WTC11 (cell line): ENCODE measurements at regions not wholly inside any gene's neighbourhood (a gene's known extent, or its start where the extent isn't known, plus 50 kb on each side); places are given as distances from the start of the nearest gene placed in this dataset.
A peak's percentile ranks its signal among the peaks of the same experiment; 100 is the strongest.

Source experiments
- ATAC-seq: fragments of 200-7000 bp; cut with Tn5 transposase; 2 replicates; pipeline ENCODE4 v1.10.0; 2021; ENCODE audit warnings: mild to moderate bottlenecking, moderate library complexity
- CTCF ChIA-PET: fragments of 300-600 bp; sonication (Branson Sonifier 250); formaldehyde crosslinking; loops from one replicate; lab custom pipeline; 2021; ENCODE audit warnings: antibody characterized with exemption; lab: Charles Lee
- POLR2A ChIA-PET: fragments of 350-600 bp; sonication (Branson Sonifier 250); formaldehyde crosslinking; loops from one replicate; lab custom pipeline; 2021; ENCODE audit warnings: antibody characterized with exemption; lab: Charles Lee
- DNase-seq: peaks from one replicate; pipeline ENCODE4 v3.0.0; 2021; ENCODE audit warnings: low spot score
- H3K27ac Mint-ChIP-seq: 2 replicates; pipeline ENCODE4 v1.8.0; 2021; ENCODE audit warnings: mixed read lengths
- H3K27me3 Mint-ChIP-seq: 2 replicates; pipeline ENCODE4 v1.8.0; 2021; ENCODE audit warnings: low read depth, mild to moderate bottlenecking, moderate library complexity, mixed read lengths
- H3K36me3 Mint-ChIP-seq: 2 replicates; pipeline ENCODE4 v1.8.0; 2021; ENCODE audit warnings: mixed read lengths
- H3K4me1 Mint-ChIP-seq: 2 replicates; pipeline ENCODE4 v1.8.0; 2022; ENCODE audit warnings: mixed read lengths
- H3K4me3 Mint-ChIP-seq: 2 replicates; pipeline ENCODE4 v1.8.0; 2021; ENCODE audit warnings: mild to moderate bottlenecking, moderate library complexity, mixed read lengths
- H3K9me3 Mint-ChIP-seq: 2 replicates; pipeline ENCODE4 v1.8.0; 2021; ENCODE audit warnings: mixed read lengths
- AFF4 ChIP-seq: sonication (generic); formaldehyde crosslinking; IDR thresholded peaks from 2 replicates; pipeline ENCODE4 v1.8.1; 2023; ENCODE audit warnings: mild to moderate bottlenecking, missing genetic modification reagents, borderline replicate concordance
- ESRRA ChIP-seq: sonication (generic); formaldehyde crosslinking; IDR thresholded peaks from 2 replicates; pipeline ENCODE4 v1.8.1; 2022; ENCODE audit warnings: mild to moderate bottlenecking, missing genetic modification reagents, borderline replicate concordance
- FOXJ3 ChIP-seq: sonication (generic); formaldehyde crosslinking; IDR thresholded peaks from 2 replicates; pipeline ENCODE4 v1.9.0; 2021; ENCODE audit warnings: missing genetic modification reagents, mild to moderate bottlenecking, borderline replicate concordance
- FOXK1 ChIP-seq: sonication (generic); formaldehyde crosslinking; IDR thresholded peaks from 2 replicates; pipeline ENCODE4 v1.8.0; 2022; ENCODE audit warnings: mild to moderate bottlenecking, moderate library complexity, missing genetic modification reagents
- FOXP4 ChIP-seq: sonication (generic); formaldehyde crosslinking; IDR thresholded peaks from 2 replicates; pipeline ENCODE4 v1.8.0; 2022; ENCODE audit warnings: mild to moderate bottlenecking, missing genetic modification reagents
- GABPB1 ChIP-seq: sonication (generic); formaldehyde crosslinking; IDR thresholded peaks from 2 replicates; pipeline ENCODE4 v1.8.1; 2023; ENCODE audit warnings: mild to moderate bottlenecking, missing genetic modification reagents
- HMGXB4 ChIP-seq: sonication (generic); formaldehyde crosslinking; IDR thresholded peaks from 2 replicates; pipeline ENCODE4 v1.8.1; 2023; ENCODE audit warnings: mild to moderate bottlenecking, moderate library complexity, missing genetic modification reagents
- MAX ChIP-seq: sonication (generic); formaldehyde crosslinking; IDR thresholded peaks from 2 replicates; pipeline ENCODE4 v1.8.0; 2022; ENCODE audit warnings: mild to moderate bottlenecking, missing genetic modification reagents
- NR1H2 ChIP-seq: sonication (generic); formaldehyde crosslinking; IDR thresholded peaks from 2 replicates; pipeline ENCODE4 v1.9.0; 2021; ENCODE audit warnings: mild to moderate bottlenecking, moderate library complexity, missing genetic modification reagents
- PRDM15 ChIP-seq: sonication (generic); formaldehyde crosslinking; IDR thresholded peaks from 2 replicates; pipeline ENCODE4 v1.8.0; 2022; ENCODE audit warnings: missing genetic modification reagents
- STAT6 ChIP-seq: sonication (generic); formaldehyde crosslinking; conservative IDR thresholded peaks from 2 replicates; pipeline ENCODE4 v1.8.1; 2023; ENCODE audit warnings: mild to moderate bottlenecking, low read depth, missing genetic modification reagents, moderate library complexity
- ZNF219 ChIP-seq: sonication (generic); formaldehyde crosslinking; IDR thresholded peaks from 2 replicates; pipeline ENCODE4 v1.8.0; 2023; ENCODE audit warnings: missing genetic modification reagents, mild to moderate bottlenecking, borderline replicate concordance
- ZNF263 ChIP-seq: sonication (generic); formaldehyde crosslinking; IDR thresholded peaks from 2 replicates; pipeline ENCODE4 v1.8.1; 2022; ENCODE audit warnings: low read depth, mild to moderate bottlenecking, moderate library complexity, missing genetic modification reagents
- ZNF416 ChIP-seq: fragments of 250-450 bp; sonication (Bioruptor Pico); IDR thresholded peaks from 2 replicates; pipeline ENCODE4 v1.9.0; 2021; ENCODE audit warnings: mild to moderate bottlenecking, inconsistent platforms

GRCh38 chr9:8033794-8034193, 234.2 kb upstream of the DMAC1 start:
- CTCF ChIA-PET = no interaction called here
- peaks cover 32% of the 10 kb centered on the region for H3K9me3 Mint-ChIP-seq
- DNase-seq (no peak), ATAC-seq (no peak; the same call in 1 of the 2 replicates)
- H3K4me3 Mint-ChIP-seq = no peak overlapping the region
- H3K4me1 Mint-ChIP-seq = peaks cover 8% of the 10 kb centered on the region; the same call in 1 of the 2 replicates
- POLR2A ChIA-PET = no interaction called here
- H3K36me3 Mint-ChIP-seq = peaks cover 28% of the 10 kb centered on the region
- peaks cover 2% of the 10 kb centered on the region; the same call in 1 of the 2 replicates for H3K27me3 Mint-ChIP-seq
- no peak overlapping the region for H3K27ac Mint-ChIP-seq
- TF ChIP-seq NR1H2 (CRISPR knock-in tag) (no peak), STAT6 (no peak)
- TF ChIP-seq, all 79 proteins: peak for 0

- Mint-ChIP-seq H3K36me3 (no peaks in the 10 kb centered on the region), H3K27ac (no peak overlapping the region), H3K9me3 (no peaks in the 10 kb centered on the region), H3K4me1 (peaks cover 19% of the 10 kb centered on the region), H3K27me3 (no peaks in the 10 kb centered on the region), H3K4me3 (no peak overlapping the region)
- ChIA-PET CTCF (no interaction called here), POLR2A (no interaction called here)
- TF ChIP-seq ZNF263 (CRISPR knock-in tag) = no peak
- no peak for DNase-seq
- no peak for ATAC-seq
These were observed 230.5 kb upstream of the DMAC1 start for GRCh38 chr9:8030095-8030494.

GRCh38 chr9:8027351-8027750, 227.8 kb upstream of the DMAC1 start:
- ChIA-PET CTCF (interaction anchor here (0.6 kb wide), 1 partner anchor 191 kb away, joined by 3 read pairs; no protein-coding TSS in a partner anchor), POLR2A (no interaction called here)
- no peak overlapping the region for H3K4me3 Mint-ChIP-seq
- peak overlapping the region; percentile 78 for H3K27ac Mint-ChIP-seq
- H3K36me3 Mint-ChIP-seq = peaks cover 5% of the 10 kb centered on the region
- peaks cover 19% of the 10 kb centered on the region for H3K4me1 Mint-ChIP-seq
- DNase-seq = no peak
- peaks cover 18% of the 10 kb centered on the region for H3K9me3 Mint-ChIP-seq
- ATAC-seq = peak; percentile 59; the same call in 1 of the 2 replicates
- no peaks in the 10 kb centered on the region for H3K27me3 Mint-ChIP-seq
- TF ChIP-seq FOXP4 (CRISPR knock-in tag) = no peak
- TF ChIP-seq ZNF416 (CRISPR knock-in tag) = no peak
- TF ChIP-seq FOXJ3 = no peak
- no peak for TF ChIP-seq ESRRA (CRISPR knock-in tag)
- TF ChIP-seq MAX (CRISPR knock-in tag) = no peak
- no peak for TF ChIP-seq PRDM15 (CRISPR knock-in tag)
- no peak for TF ChIP-seq ZNF263 (CRISPR knock-in tag)
- no peak for TF ChIP-seq HMGXB4
- TF ChIP-seq FOXK1 = no peak
- no peak for TF ChIP-seq AFF4 (CRISPR knock-in tag)
- no peak for TF ChIP-seq ZNF219 (CRISPR knock-in tag)
- no peak for TF ChIP-seq GABPB1 (CRISPR knock-in tag)
